Femur (tissue), 1 donor: ENCODE measurements at regions not wholly inside any gene's neighbourhood (a gene's known extent, or its start where the extent isn't known, plus 50 kb on each side); places are given as distances from the start of the nearest gene placed in this dataset.

Experiments used
- DNase-seq: peaks from one replicate; pipeline ENCODE4 v3.0.0-alpha.2; 2017

- no peak for DNase-seq
These were observed 526.0 kb downstream of the ETS1 start for GRCh38 chr11:128061281-128061871.

- DNase-seq: no peak
These were observed 528.7 kb downstream of the ETS1 start for GRCh38 chr11:128058580-128059208.

DNA sequence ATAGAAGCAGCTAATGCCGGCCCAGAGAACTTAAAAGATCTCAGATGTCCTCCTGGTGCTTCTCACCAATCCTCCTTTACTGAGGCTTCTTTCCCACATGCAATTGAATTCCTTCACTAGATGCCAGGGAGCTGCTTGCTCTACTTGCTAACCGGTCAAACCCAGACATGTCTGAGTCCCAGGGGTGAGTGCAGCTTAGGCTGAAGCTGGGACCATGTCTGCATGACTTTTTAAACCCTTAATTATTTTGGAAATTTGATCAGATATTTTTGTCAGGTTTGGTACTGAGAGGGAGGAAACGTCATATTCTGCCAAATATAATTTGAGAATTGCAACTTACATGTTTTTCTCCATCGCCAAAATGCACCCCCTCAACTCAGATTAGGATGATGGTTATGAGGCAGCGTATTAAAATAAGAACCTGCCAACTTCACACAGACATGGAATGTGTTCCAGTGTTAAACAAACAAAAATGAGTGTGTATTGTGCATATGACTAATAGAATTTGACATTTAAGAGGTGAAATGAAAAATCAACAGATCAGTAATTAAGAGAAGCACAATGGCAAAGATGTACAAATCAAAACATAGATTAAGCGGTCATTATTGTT, 529.5 kb downstream of the ETS1 start:
- DNase-seq: no peak

DNA sequence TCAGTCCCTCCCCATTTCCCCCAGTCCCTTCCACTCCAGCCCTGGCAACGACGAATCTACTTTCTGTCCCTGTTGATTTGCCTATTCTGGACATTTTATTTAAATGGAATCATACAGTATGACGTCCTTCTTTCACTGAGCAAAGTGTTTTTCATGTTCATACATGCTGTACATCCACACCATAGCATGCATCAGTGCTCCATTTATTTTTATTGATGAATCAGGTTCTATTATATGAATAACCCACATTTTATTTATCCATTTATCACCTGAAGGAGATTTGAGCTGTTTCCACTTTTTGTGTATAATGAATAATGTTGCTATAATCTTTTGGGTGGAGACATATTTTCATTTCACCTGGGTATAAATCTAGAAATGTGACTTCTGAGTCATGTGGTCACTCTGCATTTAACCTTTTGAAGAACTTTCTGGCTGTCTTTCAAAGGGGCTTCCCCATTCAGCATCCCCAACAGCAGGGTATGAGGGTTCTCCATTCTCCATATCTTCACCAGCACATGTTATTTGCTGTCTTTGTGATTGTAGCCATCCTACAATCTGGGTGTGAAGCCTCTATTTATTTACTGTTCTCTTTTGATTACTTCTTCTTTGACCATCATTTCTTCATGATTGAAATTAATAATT, 531.7 kb downstream of the ETS1 start:
- no peak for DNase-seq

DNA sequence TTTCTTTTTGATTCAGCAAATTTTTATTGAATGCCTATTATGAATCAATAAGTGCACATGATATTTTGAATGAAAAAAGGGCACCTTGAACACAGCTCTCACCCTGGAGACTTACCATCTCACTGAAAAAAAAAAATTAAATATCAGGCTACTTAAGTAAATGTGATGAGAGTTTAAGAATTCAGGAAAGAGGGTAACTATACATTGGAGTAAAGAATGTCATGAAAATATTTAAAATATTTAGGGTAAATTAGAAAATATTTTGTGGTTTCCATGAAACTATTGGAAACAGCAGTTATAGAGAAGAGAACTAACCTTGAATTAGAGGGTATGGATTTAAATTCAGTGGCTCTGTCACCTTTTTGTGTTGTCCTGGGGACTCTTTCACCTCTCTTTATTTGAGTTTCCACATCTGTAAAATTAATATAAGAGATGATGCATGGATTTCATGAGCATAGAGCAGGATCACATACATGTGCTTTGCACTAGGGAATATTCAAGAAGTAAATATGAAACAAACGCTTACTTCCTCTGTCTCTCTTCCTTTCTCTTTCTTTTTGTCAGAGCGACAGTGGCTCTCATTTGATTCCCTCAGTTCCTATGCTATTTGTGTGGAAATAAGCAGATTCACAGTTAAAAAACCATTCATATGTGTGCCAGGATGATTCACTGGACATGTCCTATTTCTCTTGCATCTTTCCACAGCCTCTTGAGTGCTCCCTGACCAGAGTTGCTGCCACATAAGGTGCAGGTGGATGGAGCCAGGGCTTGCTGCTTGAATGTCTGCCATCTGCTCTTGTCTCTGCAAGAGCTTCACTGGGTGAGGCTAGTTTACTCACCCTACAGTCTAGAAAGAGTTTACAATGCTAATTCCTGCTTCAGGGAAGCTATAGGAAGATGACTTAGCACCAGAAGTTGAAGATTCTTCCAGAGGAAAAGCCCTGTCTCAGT, 533.1 kb downstream of the ETS1 start:
- DNase-seq: no peak

GRCh38 chr11:128052912-128053641, 534.3 kb downstream of the ETS1 start:
- DNase-seq: no peak

GRCh38 chr11:128048121-128048520, 539.2 kb downstream of the ETS1 start:
- no peak for DNase-seq

GRCh38 chr11:128047026-128047425, 540.3 kb downstream of the ETS1 start:
- DNase-seq: no peak

GRCh38 chr11:128046213-128046612, 541.1 kb downstream of the ETS1 start:
- DNase-seq: no peak

DNA sequence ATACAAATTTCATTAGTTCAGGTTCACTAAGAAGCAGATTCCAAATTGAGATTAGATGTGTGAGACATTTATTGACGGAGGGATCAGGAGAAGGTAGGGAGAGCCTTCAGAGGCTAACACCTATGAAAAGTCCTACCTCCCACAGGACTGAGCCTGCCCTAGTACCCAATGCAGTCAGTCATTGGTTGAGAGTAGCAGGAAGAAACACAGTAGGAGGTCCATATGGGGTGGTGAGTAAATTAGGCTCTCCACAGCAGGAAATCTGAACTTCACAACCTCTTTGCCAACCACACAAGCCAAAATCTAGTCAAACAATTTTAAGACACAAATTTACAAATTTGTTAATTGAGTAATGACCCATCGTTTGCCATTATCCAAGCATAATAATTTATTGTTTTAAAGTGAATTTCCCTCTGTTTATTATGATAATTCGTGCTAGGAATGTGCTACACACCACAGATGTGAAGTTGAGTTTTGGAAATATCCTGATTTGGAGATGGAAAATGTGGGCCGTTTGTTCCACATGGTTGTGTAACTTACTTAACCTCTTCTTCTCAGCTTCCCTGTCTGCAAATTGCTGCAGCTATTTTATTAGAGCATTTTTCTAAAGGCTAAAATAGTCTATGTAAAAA, 542.1 kb downstream of the ETS1 start:
- DNase-seq: no peak

- no peak for DNase-seq
These were observed 545.0 kb downstream of the ETS1 start for GRCh38 chr11:128042290-128042751.

- no peak for DNase-seq
These were observed 546.8 kb downstream of the ETS1 start for GRCh38 chr11:128040603-128041002.

GRCh38 chr11:128039140-128040021, 548.0 kb downstream of the ETS1 start:
- DNase-seq: peak; percentile 88

DNA sequence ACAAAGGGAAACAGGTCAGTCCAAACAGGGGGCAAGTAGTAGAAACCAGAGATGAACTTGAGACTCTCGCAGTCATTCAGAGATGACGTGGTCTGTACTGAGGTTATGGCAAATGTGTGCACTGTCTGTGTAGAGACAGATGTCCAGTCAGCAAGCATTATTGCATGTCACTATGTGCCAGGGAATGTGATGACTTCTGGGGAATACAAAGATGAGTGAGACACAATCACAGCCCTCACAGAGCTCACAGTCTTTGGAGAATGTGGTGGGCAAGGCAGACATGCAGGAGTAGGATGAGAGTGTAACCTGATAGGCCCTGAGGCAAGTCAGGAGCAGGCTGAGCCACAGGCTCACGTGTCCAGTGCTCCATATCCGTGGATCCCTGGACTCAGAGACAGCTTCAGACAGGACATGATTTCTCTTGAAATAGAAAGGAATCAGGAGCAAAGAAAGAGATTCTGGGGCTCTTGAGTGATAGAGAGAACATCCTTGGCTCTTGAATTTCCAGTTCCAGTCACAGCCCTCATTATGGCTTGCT, 550.7 kb downstream of the ETS1 start:
- no peak for DNase-seq

DNA sequence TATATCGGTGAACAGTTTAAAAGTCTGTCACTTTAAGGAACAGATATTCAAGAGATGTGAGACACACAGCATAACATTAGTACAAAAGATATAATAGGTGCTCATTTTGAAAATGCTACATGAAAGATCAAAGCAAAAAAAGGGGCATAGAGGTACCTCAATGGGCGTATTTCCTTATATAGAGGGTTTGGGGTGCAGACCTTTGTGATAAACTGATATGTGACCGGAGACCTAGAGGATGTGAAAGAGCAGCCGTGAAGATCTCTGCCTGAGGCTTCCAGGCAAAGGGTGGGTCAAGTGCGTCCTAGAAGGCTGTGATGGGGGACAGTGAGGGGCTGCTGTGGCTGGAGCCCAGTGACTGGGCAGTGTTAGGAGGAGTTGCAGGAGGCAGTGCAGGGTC, 551.4 kb downstream of the ETS1 start:
- DNase-seq: no peak

DNA sequence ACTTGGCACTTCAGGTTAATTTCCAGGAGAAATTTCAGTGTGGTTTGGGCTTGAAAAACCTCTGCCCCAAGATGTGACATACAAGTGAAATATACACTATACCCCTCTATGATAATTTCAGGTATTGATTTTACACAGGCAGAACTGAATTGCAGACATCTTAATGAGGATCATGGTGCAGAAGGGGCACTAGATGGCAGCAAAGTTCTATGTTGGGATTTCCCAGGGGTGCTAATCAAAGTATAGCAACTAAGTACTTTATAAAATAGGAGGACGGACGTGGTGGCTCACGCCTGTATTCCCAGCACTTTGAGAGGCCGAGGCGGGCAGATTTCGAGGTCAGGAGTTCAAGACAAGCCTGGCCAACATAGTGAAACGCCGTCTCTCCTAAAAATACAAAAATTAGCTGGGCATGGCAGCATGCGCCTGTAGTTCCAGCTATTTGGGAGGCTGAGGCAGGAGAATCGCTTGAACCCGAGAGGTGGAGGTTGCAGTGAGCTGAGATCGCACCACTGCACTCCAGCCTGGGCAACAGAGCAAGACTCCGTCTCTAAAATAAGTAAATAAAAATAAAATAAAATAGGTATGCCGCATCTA, 555.7 kb downstream of the ETS1 start:
- DNase-seq: peak; percentile 62

DNA sequence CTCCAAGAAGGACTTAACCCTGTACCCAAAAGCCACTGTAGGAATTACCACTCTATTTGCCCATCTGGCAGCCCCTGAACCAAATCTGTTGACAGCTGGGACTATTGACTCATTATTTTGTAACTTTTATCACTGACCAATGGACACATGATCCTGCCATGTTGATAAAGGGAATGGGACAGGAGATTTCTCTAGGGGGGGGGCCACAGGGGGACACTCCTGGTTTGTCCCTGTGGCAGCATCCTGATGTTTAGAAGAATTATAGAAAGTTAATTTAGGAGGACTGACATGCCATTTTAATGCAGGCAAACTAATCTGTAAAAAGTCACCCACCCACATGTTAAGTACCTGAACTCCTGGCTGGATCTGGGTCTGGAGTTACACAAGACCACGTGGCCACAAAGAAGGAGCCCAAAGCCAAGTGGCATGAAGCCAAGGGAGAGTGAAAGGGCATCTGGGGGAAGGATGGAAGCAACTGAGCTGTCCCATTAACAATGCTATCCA, 558.1 kb downstream of the ETS1 start:
- DNase-seq: no peak

- no peak for DNase-seq
These were observed 560.8 kb downstream of the ETS1 start for GRCh38 chr11:128026596-128026995.

GRCh38 chr11:128022761-128023160, 564.6 kb downstream of the ETS1 start:
- DNase-seq: no peak

DNA sequence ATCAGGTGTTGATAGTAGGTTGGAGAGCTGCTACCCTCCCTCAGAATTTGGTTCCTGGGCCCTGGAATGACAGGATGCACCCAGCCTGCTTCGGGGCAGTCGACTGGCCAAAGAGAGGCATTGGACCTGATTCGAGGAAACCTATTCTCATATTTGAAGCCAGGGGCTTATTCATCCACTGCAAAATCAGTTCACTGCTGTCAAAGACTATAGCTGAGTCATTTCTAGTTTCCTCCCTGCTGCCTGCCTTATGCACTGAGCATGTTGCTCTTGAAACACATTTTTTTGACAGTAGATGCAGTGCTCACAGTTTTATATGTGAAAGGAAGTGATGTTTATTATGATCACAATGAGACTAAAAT, 565.4 kb downstream of the ETS1 start:
- no peak for DNase-seq
